ENCODE measurements at regions not wholly inside any gene's neighbourhood (a gene's known extent, or its start where the extent isn't known, plus 50 kb on each side); places are given as distances from the start of the nearest gene placed in this dataset.

DNA sequence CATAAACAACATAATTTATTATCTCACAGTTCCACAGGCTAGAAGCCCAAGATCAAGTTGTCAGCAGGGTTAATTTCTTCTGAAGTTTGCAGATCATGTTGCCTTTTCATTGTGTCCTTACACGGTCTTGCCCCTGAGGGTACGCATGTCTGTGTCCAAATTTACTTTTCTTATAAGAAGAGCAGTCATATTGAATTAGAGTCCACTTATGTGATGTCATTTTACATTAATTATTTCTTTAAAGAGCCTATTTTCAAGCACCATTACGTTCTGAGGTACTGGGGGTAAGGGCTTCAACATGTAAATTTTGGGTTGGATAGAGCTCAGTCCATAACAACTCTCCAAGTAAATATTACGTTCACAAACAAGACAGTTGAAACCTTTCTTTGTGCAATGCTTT, 236.6 kb upstream of the OR4E1 start (continued):
- TF ChIP-seq SUPT20H (IDR thresholded peaks at IDR 0.05; ENCODE audit: borderline replicate concordance, control insufficient read depth, low read depth, low read length), result no peak
- no peak for TF ChIP-seq BRCA1 (IDR thresholded peaks at IDR 0.05; ENCODE audit: low read depth, low read length)
- TF ChIP-seq, protein P1, sequence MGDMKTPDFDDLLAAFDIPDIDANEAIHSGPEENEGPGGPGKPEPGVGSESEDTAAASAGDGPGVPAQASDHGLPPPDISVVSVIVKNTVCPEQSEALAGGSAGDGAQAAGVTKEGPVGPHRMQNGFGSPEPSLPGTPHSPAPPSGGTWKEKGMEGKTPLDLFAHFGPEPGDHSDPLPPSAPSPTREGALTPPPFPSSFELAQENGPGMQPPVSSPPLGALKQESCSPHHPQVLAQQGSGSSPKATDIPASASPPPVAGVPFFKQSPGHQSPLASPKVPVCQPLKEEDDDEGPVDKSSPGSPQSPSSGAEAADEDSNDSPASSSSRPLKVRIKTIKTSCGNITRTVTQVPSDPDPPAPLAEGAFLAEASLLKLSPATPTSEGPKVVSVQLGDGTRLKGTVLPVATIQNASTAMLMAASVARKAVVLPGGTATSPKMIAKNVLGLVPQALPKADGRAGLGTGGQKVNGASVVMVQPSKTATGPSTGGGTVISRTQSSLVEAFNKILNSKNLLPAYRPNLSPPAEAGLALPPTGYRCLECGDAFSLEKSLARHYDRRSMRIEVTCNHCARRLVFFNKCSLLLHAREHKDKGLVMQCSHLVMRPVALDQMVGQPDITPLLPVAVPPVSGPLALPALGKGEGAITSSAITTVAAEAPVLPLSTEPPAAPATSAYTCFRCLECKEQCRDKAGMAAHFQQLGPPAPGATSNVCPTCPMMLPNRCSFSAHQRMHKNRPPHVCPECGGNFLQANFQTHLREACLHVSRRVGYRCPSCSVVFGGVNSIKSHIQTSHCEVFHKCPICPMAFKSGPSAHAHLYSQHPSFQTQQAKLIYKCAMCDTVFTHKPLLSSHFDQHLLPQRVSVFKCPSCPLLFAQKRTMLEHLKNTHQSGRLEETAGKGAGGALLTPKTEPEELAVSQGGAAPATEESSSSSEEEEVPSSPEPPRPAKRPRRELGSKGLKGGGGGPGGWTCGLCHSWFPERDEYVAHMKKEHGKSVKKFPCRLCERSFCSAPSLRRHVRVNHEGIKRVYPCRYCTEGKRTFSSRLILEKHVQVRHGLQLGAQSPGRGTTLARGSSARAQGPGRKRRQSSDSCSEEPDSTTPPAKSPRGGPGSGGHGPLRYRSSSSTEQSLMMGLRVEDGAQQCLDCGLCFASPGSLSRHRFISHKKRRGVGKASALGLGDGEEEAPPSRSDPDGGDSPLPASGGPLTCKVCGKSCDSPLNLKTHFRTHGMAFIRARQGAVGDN (IDR thresholded peaks at IDR 0.05), result no peak
- no peak for TF ChIP-seq CREB1 (IDR thresholded peaks at IDR 0.05; ENCODE audit: low read depth)
- no peak for TF ChIP-seq NFIC (IDR thresholded peaks at IDR 0.05; ENCODE audit: low read depth, low read length)
- TF ChIP-seq, protein P2, sequence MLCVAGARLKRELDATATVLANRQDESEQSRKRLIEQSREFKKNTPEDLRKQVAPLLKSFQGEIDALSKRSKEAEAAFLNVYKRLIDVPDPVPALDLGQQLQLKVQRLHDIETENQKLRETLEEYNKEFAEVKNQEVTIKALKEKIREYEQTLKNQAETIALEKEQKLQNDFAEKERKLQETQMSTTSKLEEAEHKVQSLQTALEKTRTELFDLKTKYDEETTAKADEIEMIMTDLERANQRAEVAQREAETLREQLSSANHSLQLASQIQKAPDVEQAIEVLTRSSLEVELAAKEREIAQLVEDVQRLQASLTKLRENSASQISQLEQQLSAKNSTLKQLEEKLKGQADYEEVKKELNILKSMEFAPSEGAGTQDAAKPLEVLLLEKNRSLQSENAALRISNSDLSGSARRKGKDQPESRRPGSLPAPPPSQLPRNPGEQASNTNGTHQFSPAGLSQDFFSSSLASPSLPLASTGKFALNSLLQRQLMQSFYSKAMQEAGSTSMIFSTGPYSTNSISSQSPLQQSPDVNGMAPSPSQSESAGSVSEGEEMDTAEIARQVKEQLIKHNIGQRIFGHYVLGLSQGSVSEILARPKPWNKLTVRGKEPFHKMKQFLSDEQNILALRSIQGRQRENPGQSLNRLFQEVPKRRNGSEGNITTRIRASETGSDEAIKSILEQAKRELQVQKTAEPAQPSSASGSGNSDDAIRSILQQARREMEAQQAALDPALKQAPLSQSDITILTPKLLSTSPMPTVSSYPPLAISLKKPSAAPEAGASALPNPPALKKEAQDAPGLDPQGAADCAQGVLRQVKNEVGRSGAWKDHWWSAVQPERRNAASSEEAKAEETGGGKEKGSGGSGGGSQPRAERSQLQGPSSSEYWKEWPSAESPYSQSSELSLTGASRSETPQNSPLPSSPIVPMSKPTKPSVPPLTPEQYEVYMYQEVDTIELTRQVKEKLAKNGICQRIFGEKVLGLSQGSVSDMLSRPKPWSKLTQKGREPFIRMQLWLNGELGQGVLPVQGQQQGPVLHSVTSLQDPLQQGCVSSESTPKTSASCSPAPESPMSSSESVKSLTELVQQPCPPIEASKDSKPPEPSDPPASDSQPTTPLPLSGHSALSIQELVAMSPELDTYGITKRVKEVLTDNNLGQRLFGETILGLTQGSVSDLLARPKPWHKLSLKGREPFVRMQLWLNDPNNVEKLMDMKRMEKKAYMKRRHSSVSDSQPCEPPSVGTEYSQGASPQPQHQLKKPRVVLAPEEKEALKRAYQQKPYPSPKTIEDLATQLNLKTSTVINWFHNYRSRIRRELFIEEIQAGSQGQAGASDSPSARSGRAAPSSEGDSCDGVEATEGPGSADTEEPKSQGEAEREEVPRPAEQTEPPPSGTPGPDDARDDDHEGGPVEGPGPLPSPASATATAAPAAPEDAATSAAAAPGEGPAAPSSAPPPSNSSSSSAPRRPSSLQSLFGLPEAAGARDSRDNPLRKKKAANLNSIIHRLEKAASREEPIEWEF (IDR thresholded peaks at IDR 0.05; ENCODE audit: insufficient replicate concordance, low read depth, low read length), result no peak
- TF ChIP-seq KLF5 (IDR thresholded peaks at IDR 0.05; ENCODE audit: partially characterized antibody), result no peak
